Neural cell (in vitro differentiated cells): ENCODE measurements at regions not wholly inside any gene's neighbourhood (a gene's known extent, or its start where the extent isn't known, plus 50 kb on each side); places are given as distances from the start of the nearest gene placed in this dataset.

Experiments
- EP300 ChIP-seq: fragments of 450-650 bp; conservative IDR thresholded peaks from 2 replicates; pipeline ENCODE4 v1.6.1; 2014; ENCODE audit warnings: antibody characterized with exemption, mild to moderate bottlenecking, moderate library complexity; ENCODE audit not compliant: poor library complexity, severe bottlenecking
- EZH2 ChIP-seq: fragments of 200-600, 300-800 bp; shearing (Covaris generic), sonication (generic); IDR thresholded peaks from 2 replicates; pipeline ENCODE4 v1.6.1; 2014; ENCODE audit warnings: antibody characterized with exemption, low read length, borderline replicate concordance, mild to moderate bottlenecking; ENCODE audit not compliant: insufficient read depth, poor library complexity, severe bottlenecking
- MXI1 ChIP-seq: fragments of 450-650 bp; conservative IDR thresholded peaks from 2 replicates; pipeline ENCODE4 v1.6.1; 2014; ENCODE audit warnings: antibody characterized with exemption, mild to moderate bottlenecking; ENCODE audit not compliant: poor library complexity, severe bottlenecking
- POLR2AphosphoS5 ChIP-seq: IDR thresholded peaks from 2 replicates; pipeline ENCODE4 v1.6.1; 2012
- RAD21 ChIP-seq: fragments of 450-650 bp; conservative IDR thresholded peaks from 2 replicates; pipeline ENCODE4 v1.6.1; 2014; ENCODE audit warnings: antibody characterized with exemption, mild to moderate bottlenecking, moderate library complexity
- SMC3 ChIP-seq: fragments of 450-650 bp; conservative IDR thresholded peaks from 2 replicates; pipeline ENCODE4 v1.6.1; 2014; ENCODE audit warnings: antibody characterized with exemption, mild to moderate bottlenecking, moderate library complexity; ENCODE audit not compliant: poor library complexity
- TF ChIP-seq, protein P1 (sequence below): fragments of 450-650 bp; IDR thresholded peaks from 2 replicates; pipeline ENCODE4 v1.5.1; 2014; ENCODE audit warnings: antibody characterized with exemption, mild to moderate bottlenecking, moderate library complexity; ENCODE audit not compliant: poor library complexity, severe bottlenecking
- TF ChIP-seq, protein P2 (sequence below): IDR thresholded peaks from 2 replicates; pipeline ENCODE4 v1.6.1; 2012; ENCODE audit warnings: borderline replicate concordance

DNA sequence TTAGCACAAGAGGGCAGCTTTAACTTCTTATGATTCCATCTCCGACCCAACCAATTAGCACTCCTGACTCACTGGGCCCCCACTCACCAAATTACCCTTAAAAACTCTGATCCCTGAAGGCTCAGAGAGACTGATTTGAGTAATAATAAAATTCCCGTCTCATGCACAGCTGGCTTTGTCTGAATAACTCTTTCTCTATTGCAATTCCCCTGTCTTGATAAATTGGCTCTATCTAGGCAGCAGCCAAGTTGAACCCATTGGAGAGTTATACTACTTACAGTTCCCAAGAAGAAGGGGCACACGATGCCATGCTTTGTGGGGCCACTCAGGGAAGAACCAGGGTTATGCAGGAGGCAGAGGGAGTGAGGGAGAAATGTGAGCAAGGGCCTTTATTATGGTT is 632.8 kb downstream of the TSN start:
- TF ChIP-seq, protein P1, sequence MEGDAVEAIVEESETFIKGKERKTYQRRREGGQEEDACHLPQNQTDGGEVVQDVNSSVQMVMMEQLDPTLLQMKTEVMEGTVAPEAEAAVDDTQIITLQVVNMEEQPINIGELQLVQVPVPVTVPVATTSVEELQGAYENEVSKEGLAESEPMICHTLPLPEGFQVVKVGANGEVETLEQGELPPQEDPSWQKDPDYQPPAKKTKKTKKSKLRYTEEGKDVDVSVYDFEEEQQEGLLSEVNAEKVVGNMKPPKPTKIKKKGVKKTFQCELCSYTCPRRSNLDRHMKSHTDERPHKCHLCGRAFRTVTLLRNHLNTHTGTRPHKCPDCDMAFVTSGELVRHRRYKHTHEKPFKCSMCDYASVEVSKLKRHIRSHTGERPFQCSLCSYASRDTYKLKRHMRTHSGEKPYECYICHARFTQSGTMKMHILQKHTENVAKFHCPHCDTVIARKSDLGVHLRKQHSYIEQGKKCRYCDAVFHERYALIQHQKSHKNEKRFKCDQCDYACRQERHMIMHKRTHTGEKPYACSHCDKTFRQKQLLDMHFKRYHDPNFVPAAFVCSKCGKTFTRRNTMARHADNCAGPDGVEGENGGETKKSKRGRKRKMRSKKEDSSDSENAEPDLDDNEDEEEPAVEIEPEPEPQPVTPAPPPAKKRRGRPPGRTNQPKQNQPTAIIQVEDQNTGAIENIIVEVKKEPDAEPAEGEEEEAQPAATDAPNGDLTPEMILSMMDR: no peak
- TF ChIP-seq POLR2AphosphoS5 (no peak), MXI1 (no peak), EP300 (no peak), EZH2 (no peak), SMC3 (no peak), RAD21 (no peak)
- TF ChIP-seq, protein P2, sequence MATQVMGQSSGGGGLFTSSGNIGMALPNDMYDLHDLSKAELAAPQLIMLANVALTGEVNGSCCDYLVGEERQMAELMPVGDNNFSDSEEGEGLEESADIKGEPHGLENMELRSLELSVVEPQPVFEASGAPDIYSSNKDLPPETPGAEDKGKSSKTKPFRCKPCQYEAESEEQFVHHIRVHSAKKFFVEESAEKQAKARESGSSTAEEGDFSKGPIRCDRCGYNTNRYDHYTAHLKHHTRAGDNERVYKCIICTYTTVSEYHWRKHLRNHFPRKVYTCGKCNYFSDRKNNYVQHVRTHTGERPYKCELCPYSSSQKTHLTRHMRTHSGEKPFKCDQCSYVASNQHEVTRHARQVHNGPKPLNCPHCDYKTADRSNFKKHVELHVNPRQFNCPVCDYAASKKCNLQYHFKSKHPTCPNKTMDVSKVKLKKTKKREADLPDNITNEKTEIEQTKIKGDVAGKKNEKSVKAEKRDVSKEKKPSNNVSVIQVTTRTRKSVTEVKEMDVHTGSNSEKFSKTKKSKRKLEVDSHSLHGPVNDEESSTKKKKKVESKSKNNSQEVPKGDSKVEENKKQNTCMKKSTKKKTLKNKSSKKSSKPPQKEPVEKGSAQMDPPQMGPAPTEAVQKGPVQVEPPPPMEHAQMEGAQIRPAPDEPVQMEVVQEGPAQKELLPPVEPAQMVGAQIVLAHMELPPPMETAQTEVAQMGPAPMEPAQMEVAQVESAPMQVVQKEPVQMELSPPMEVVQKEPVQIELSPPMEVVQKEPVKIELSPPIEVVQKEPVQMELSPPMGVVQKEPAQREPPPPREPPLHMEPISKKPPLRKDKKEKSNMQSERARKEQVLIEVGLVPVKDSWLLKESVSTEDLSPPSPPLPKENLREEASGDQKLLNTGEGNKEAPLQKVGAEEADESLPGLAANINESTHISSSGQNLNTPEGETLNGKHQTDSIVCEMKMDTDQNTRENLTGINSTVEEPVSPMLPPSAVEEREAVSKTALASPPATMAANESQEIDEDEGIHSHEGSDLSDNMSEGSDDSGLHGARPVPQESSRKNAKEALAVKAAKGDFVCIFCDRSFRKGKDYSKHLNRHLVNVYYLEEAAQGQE: no peak
